Cardiac muscle cell (in vitro differentiated cells and primary cell): ENCODE measurements at regions not wholly inside any gene's neighbourhood (a gene's known extent, or its start where the extent isn't known, plus 50 kb on each side); places are given as distances from the start of the nearest gene placed in this dataset.

Source experiments
- DNase-seq, 2 donors: peaks; one replicate each; pipeline versions ENCODE4 v3.0.0 to v3.0.0-alpha.2; 2010 to 2017; ENCODE audit warnings: low read depth in 1 of 2, low spot score in 1 of 2
- H3K27ac ChIP-seq: fragments of 200-600 bp; sonication (generic); 2 replicates; pipeline ENCODE4 v1.5.1; 2016
- H3K27me3 ChIP-seq: fragments of 200-600 bp; sonication (generic); 2 replicates; pipeline ENCODE4 v1.6.0; 2016; ENCODE audit warnings: control low read depth
- H3K36me3 ChIP-seq: fragments of 200-600 bp; sonication (generic); 2 replicates; pipeline ENCODE4 v1.5.1; 2016; ENCODE audit warnings: control low read depth
- H3K4me1 ChIP-seq: fragments of 200-600 bp; sonication (generic); 2 replicates; pipeline ENCODE4 v1.8.1; 2017; ENCODE audit warnings: low read depth, mild to moderate bottlenecking, mixed run types
- H3K4me3 ChIP-seq: fragments of 200-600 bp; sonication (generic); 2 replicates; pipeline ENCODE4 v1.5.1; 2016; ENCODE audit warnings: mild to moderate bottlenecking
- H3K9me3 ChIP-seq: fragments of 200-600 bp; sonication (generic); 2 replicates; pipeline ENCODE4 v1.5.1; 2017; ENCODE audit warnings: low read depth, mild to moderate bottlenecking, control low read depth
- CTCF ChIP-seq: IDR thresholded peaks from 2 replicates; pipeline ENCODE4 v1.5.1; 2012; ENCODE audit warnings: low read depth, mild to moderate bottlenecking, low read length

- TF ChIP-seq CTCF = no peak
- Histone ChIP-seq H3K4me3 (no peak overlapping the region), H3K36me3 (no peaks in the 10 kb centered on the region), H3K27ac (no peak overlapping the region), H3K4me1 (no peaks in the 10 kb centered on the region), H3K9me3 (no peaks in the 10 kb centered on the region), H3K27me3 (no peaks in the 10 kb centered on the region)
- no peak for DNase-seq
These were observed 149.0 kb downstream of the DHRS2 start for GRCh38 chr14:23785208-23785607.

DNA sequence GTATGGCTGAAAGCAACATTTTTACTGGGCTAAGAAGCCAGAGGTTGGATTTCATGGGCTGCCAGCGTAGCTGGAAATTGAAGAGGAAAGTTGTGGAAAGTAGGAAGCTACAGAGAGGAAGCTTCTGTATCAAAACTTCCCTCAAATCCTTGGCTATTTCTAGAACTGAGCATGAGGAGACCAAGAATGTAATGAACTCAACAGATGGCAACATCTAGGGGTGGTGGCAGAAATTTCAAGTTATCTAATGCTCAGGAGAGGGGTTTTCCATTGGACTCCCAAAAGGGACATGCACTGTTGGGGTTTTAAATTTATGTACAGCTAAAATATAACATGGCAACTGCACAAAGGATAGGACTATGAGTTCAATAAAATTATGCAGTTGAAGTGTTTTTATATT lies 151.3 kb downstream of the DHRS2 start:
- no peaks in the 10 kb centered on the region for H3K36me3 ChIP-seq
- no peaks in the 10 kb centered on the region for H3K9me3 ChIP-seq
- H3K4me3 ChIP-seq = no peak overlapping the region
- H3K4me1 ChIP-seq = no peaks in the 10 kb centered on the region
- no peaks in the 10 kb centered on the region for H3K27me3 ChIP-seq
- H3K27ac ChIP-seq = no peak overlapping the region
- DNase-seq = no peak
- no peak for TF ChIP-seq CTCF

DNA sequence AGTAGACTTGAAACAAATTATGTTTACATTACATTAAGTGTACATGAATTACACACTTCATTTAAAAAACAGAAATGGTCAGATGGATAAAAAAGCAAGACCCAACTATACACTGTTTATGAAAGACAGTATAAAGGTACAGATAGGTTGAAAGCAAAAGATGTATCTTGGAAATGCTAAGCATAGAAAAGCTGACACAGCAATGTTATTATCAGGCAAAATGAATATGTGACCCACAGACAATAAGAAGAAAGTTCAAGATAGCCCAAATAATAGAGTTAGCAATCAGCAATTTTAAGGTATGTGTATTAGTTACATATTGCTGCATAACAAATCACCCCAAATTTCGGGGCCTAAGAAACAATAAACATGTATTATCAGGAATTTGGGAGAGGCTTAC lies 153.5 kb downstream of the DHRS2 start:
- Histone ChIP-seq H3K27me3 (no peaks in the 10 kb centered on the region), H3K4me3 (no peak overlapping the region), H3K4me1 (no peaks in the 10 kb centered on the region), H3K27ac (no peak overlapping the region), H3K9me3 (no peaks in the 10 kb centered on the region), H3K36me3 (no peaks in the 10 kb centered on the region)
- DNase-seq = no peak
- TF ChIP-seq CTCF = no peak

- no peak for DNase-seq
- H3K9me3 ChIP-seq = no peaks in the 10 kb centered on the region
- H3K27me3 ChIP-seq = no peaks in the 10 kb centered on the region
- TF ChIP-seq CTCF = no peak
- no peaks in the 10 kb centered on the region for H3K36me3 ChIP-seq
- no peaks in the 10 kb centered on the region for H3K4me1 ChIP-seq
- H3K27ac ChIP-seq = no peak overlapping the region
- H3K4me3 ChIP-seq = no peak overlapping the region
These were observed 157.4 kb downstream of the DHRS2 start for GRCh38 chr14:23793532-23793931.

GRCh38 chr14:23800811-23801210 lies 152.8 kb upstream of the DHRS4 start:
- Histone ChIP-seq H3K4me1 (no peaks in the 10 kb centered on the region), H3K27me3 (no peaks in the 10 kb centered on the region), H3K4me3 (no peak overlapping the region), H3K27ac (no peak overlapping the region), H3K36me3 (no peaks in the 10 kb centered on the region), H3K9me3 (no peaks in the 10 kb centered on the region)
- DNase-seq = no peak
- TF ChIP-seq CTCF = no peak

- H3K36me3 ChIP-seq = no peaks in the 10 kb centered on the region
- H3K27ac ChIP-seq = no peak overlapping the region
- no peaks in the 10 kb centered on the region for H3K27me3 ChIP-seq
- no peak overlapping the region for H3K4me3 ChIP-seq
- no peaks in the 10 kb centered on the region for H3K4me1 ChIP-seq
- H3K9me3 ChIP-seq = no peaks in the 10 kb centered on the region
- DNase-seq = no peak
- no peak for TF ChIP-seq CTCF
These were observed 151.8 kb upstream of the DHRS4 start for GRCh38 chr14:23801766-23802165.
